ENCODE measurements at regions not wholly inside any gene's neighbourhood (a gene's known extent, or its start where the extent isn't known, plus 50 kb on each side); places are given as distances from the start of the nearest gene placed in this dataset.

- TF ChIP-seq POLR2AphosphoS5 (IDR thresholded peaks at IDR 0.05) = no peak
- TF ChIP-seq POLR2A (IDR thresholded peaks at IDR 0.05; ENCODE audit: low read depth) = no peak
- no peak for TF ChIP-seq EP300 (IDR thresholded peaks at IDR 0.05)
- TF ChIP-seq CTCF (IDR thresholded peaks at IDR 0.05) = no peak
- Histone ChIP-seq H3K36me3 (no peaks in the 10 kb centered on the region), H3K4me3 (no peak overlapping the region), H3K27ac (replicated peaks in 1 of 4) (no peak overlapping the region), H3K4me1 (no peaks in the 10 kb centered on the region), H3K27me3 (no peaks in the 10 kb centered on the region), H3K9me3 (no peaks in the 10 kb centered on the region)
- intact Hi-C loops (cut with DNase I) = no loop called here
- no peak for DNase-seq (ENCODE audit: extremely low spot score)
- 62% methylated on average over 4 of the region's 4 CpGs for WGBS
These were observed 55.8 kb upstream of the SLC35F5 start for GRCh38 chr2:113812204-113812603.

- Histone ChIP-seq H3K36me3 (no peaks in the 10 kb centered on the region), H3K9me3 (no peaks in the 10 kb centered on the region), H3K27me3 (no peaks in the 10 kb centered on the region), H3K27ac (replicated peaks in 1 of 4) (no peak overlapping the region), H3K4me3 (no peak overlapping the region), H3K4me1 (no peaks in the 10 kb centered on the region)
- no peak for TF ChIP-seq CTCF (IDR thresholded peaks at IDR 0.05)
- no peak for TF ChIP-seq EP300 (IDR thresholded peaks at IDR 0.05)
- no peak for TF ChIP-seq POLR2A (IDR thresholded peaks at IDR 0.05; ENCODE audit: low read depth)
- no peak for TF ChIP-seq POLR2AphosphoS5 (IDR thresholded peaks at IDR 0.05)
- 97% methylated on average over 5 of the region's 5 CpGs for WGBS
- DNase-seq (ENCODE audit: extremely low spot score) = no peak
- intact Hi-C loops (cut with DNase I) = no loop called here
These were observed 52.8 kb upstream of the SLC35F5 start for GRCh38 chr2:113809076-113809736.

- Histone ChIP-seq H3K36me3 (no peaks in the 10 kb centered on the region), H3K4me1 (no peaks in the 10 kb centered on the region), H3K4me3 (no peak overlapping the region), H3K27ac (replicated peaks in 1 of 4) (no peak overlapping the region), H3K9me3 (no peaks in the 10 kb centered on the region), H3K27me3 (no peaks in the 10 kb centered on the region)
- no peak for DNase-seq (ENCODE audit: extremely low spot score)
- 87% methylated on average over 2 of the region's 2 CpGs for WGBS
- intact Hi-C loops (cut with DNase I) = no loop called here
- TF ChIP-seq EP300 (IDR thresholded peaks at IDR 0.05) (no peak), POLR2AphosphoS5 (IDR thresholded peaks at IDR 0.05) (no peak)
These were observed 51.3 kb upstream of the SLC35F5 start for GRCh38 chr2:113807721-113808120.

- Histone ChIP-seq H3K36me3 (no peaks in the 10 kb centered on the region), H3K4me3 (no peak overlapping the region), H3K4me1 (no peaks in the 10 kb centered on the region), H3K9me3 (no peaks in the 10 kb centered on the region), H3K27me3 (no peaks in the 10 kb centered on the region), H3K27ac (replicated peaks in 1 of 4) (no peak overlapping the region)
- intact Hi-C loops (cut with DNase I) = no loop called here
- no peak for DNase-seq (ENCODE audit: extremely low spot score)
- TF ChIP-seq EP300 (IDR thresholded peaks at IDR 0.05) (no peak), POLR2AphosphoS5 (IDR thresholded peaks at IDR 0.05) (no peak), CTCF (IDR thresholded peaks at IDR 0.05) (no peak), POLR2A (IDR thresholded peaks at IDR 0.05; ENCODE audit: low read depth) (no peak)
- WGBS = 92% methylated on average over 8 of the region's 8 CpGs
These were observed 49.9 kb upstream of the SLC35F5 start for GRCh38 chr2:113806217-113806913.
